Astrocyte (in vitro differentiated cells and primary cell): ENCODE measurements at regions not wholly inside any gene's neighbourhood (a gene's known extent, or its start where the extent isn't known, plus 50 kb on each side); places are given as distances from the start of the nearest gene placed in this dataset.

ENCODE experiments used
- CTCF ChIP-seq: IDR thresholded peaks from 2 replicates; pipeline ENCODE4 v1.5.1; 2011; ENCODE audit warnings: low read depth, mild to moderate bottlenecking, inconsistent platforms, low read length, moderate library complexity; ENCODE audit not compliant: insufficient read depth
- EZH2 ChIP-seq: IDR thresholded peaks from 2 replicates; pipeline ENCODE4 v1.6.1; 2012; ENCODE audit warnings: mild to moderate bottlenecking, low read length, inconsistent platforms; ENCODE audit not compliant: insufficient read depth

- TF ChIP-seq CTCF = no peak
- no peak for TF ChIP-seq EZH2
These were observed 202.7 kb downstream of the ACKR3 start for GRCh38 chr2:236772220-236772837.
